ENCODE measurements at regions not wholly inside any gene's neighbourhood (a gene's known extent, or its start where the extent isn't known, plus 50 kb on each side); places are given as distances from the start of the nearest gene placed in this dataset.

- Histone ChIP-seq H2BK120ac (ENCODE audit: low read depth, low read length, poor library complexity, severe bottlenecking) (no peak overlapping the region), H2AK5ac (ENCODE audit: insufficient read length, low read length) (no peak overlapping the region), H4K8ac (replicated peaks; ENCODE audit: insufficient read length, low read depth, low read length) (no peak overlapping the region), H3K4ac (ENCODE audit: low read depth, low read length) (no peak overlapping the region), H2AFZ (ENCODE audit: low read length) (no peak overlapping the region), H3K4me2 (ENCODE audit: insufficient read depth, insufficient read length, low read length) (no peak overlapping the region), H3K4me1 (ENCODE audit: insufficient read depth, low read length) (no peaks in the 10 kb centered on the region), H3T11ph (ENCODE audit: low read length) (no peak overlapping the region), H3K79me2 (ENCODE audit: insufficient read depth, low read length) (no peaks in the 10 kb centered on the region), H3K23ac (ENCODE audit: insufficient read length, low read depth, low read length) (no peak overlapping the region), H3K18ac (ENCODE audit: insufficient read length, low read depth, low read length) (no peak overlapping the region), H3K56ac (ENCODE audit: insufficient read length, low read depth, low read length) (no peak overlapping the region), H3K27ac (ENCODE audit: insufficient read length, low read depth, low read length) (no peak overlapping the region), H3K14ac (ENCODE audit: insufficient read depth, low read length) (no peak overlapping the region), H2BK5ac (ENCODE audit: insufficient read length, low read length) (no peak overlapping the region), H3K9ac (ENCODE audit: extremely low read depth, insufficient read length, low read length) (no peak overlapping the region), H4K20me1 (ENCODE audit: control insufficient read depth, insufficient read depth, insufficient read length) (no peaks in the 10 kb centered on the region), H3K79me1 (ENCODE audit: insufficient read depth, low read depth, low read length, poor library complexity, severe bottlenecking) (no peaks in the 10 kb centered on the region), H3K9me3 (ENCODE audit: control insufficient read depth, low read depth, low read length) (no peaks in the 10 kb centered on the region), H2BK12ac (ENCODE audit: insufficient read length, low read depth, low read length) (no peak overlapping the region), H2BK20ac (ENCODE audit: low read depth, low read length, poor library complexity, severe bottlenecking) (no peak overlapping the region), H4K5ac (ENCODE audit: insufficient read length, low read depth, low read length) (no peak overlapping the region), H4K91ac (ENCODE audit: insufficient read length, low read depth, low read length) (no peak overlapping the region), H3K27me3 (ENCODE audit: insufficient read depth, low read length) (no peaks in the 10 kb centered on the region), H3K23me2 (ENCODE audit: insufficient read length, low read depth, low read length, poor library complexity, severe bottlenecking) (no peaks in the 10 kb centered on the region), H2BK15ac (ENCODE audit: low read depth, low read length) (no peak overlapping the region)
- no peak overlapping the region for H3K4me3 Mint-ChIP-seq
- no peaks in the 10 kb centered on the region for H3K36me3 Mint-ChIP-seq (ENCODE audit: insufficient read depth in 1 of 3, low read depth in 3 of 3)
- no CpG with 5 or more reads among the region's 2 CpGs for WGBS (ENCODE audit: extremely low coverage, insufficient read length, low lambda C conversion rate)
- no peaks in the 10 kb centered on the region for H3K27me3 Mint-ChIP-seq (ENCODE audit: low read depth)
- H3K27ac Mint-ChIP-seq = no peak overlapping the region
- H3K9me3 Mint-ChIP-seq = no peaks in the 10 kb centered on the region
- TF ChIP-seq CTCF (conservative IDR thresholded peaks at IDR 0.05) = no peak
- DNase-seq = no peak
- no peaks in the 10 kb centered on the region for H3K4me1 Mint-ChIP-seq
Observed at GRCh38 chr2:57862153-57862552, 184.5 kb upstream of the VRK2 start.

Measured in H9 (cell line).